GM18498 (cell line): ENCODE measurements at regions not wholly inside any gene's neighbourhood (a gene's known extent, or its start where the extent isn't known, plus 50 kb on each side); places are given as distances from the start of the nearest gene placed in this dataset.

ENCODE experiments used
- ATAC-seq: cut with Tn5 transposase; IDR thresholded peaks from one replicate; pipeline ENCODE4 v1.9.1; 2021; ENCODE audit warnings: mild to moderate bottlenecking, moderate library complexity; ENCODE audit not compliant: unreplicated experiment

- ATAC-seq = no peak
Observed at GRCh38 chr10:8731121-8732095, 676.9 kb downstream of the GATA3 start.

- no peak for ATAC-seq
Observed at GRCh38 chr10:8738987-8739386, 684.5 kb downstream of the GATA3 start.

- ATAC-seq = no peak
Observed at GRCh38 chr10:8752146-8752843, 697.8 kb downstream of the GATA3 start.

- ATAC-seq = no peak
Observed at GRCh38 chr10:8758029-8758428, 703.5 kb downstream of the GATA3 start.

GRCh38 chr10:8766899-8767298 is 712.4 kb downstream of the GATA3 start:
- ATAC-seq = no peak

GRCh38 chr10:8767591-8767990 is 713.1 kb downstream of the GATA3 start:
- ATAC-seq = no peak

- ATAC-seq = no peak
Observed at GRCh38 chr10:8768341-8768740, 713.9 kb downstream of the GATA3 start.

GRCh38 chr10:8768852-8769251 is 714.4 kb downstream of the GATA3 start:
- ATAC-seq = no peak

GRCh38 chr10:8776926-8777622 is 722.6 kb downstream of the GATA3 start:
- ATAC-seq = no peak

- ATAC-seq = no peak
Observed at GRCh38 chr10:8778713-8779112, 724.2 kb downstream of the GATA3 start.

- no peak for ATAC-seq
Observed at GRCh38 chr10:8787649-8788048, 733.2 kb downstream of the GATA3 start.

- no peak for ATAC-seq
Observed at GRCh38 chr10:8790390-8790789, 735.9 kb downstream of the GATA3 start.

- ATAC-seq = no peak
Observed at GRCh38 chr10:8794860-8795259, 740.4 kb downstream of the GATA3 start.

GRCh38 chr10:8800426-8800825 is 745.9 kb downstream of the GATA3 start:
- ATAC-seq = no peak

- ATAC-seq = no peak
Observed at GRCh38 chr10:8803992-8804391, 749.5 kb downstream of the GATA3 start.

- ATAC-seq = no peak
Observed at GRCh38 chr10:8810677-8811076, 756.2 kb downstream of the GATA3 start.

- ATAC-seq = no peak
Observed at GRCh38 chr10:8811201-8811600, 756.7 kb downstream of the GATA3 start.

- ATAC-seq = no peak
Observed at GRCh38 chr10:8815969-8816368, 761.5 kb downstream of the GATA3 start.

- ATAC-seq = no peak
Observed at GRCh38 chr10:8817299-8817698, 762.8 kb downstream of the GATA3 start.

- no peak for ATAC-seq
Observed at GRCh38 chr10:8825611-8826010, 771.1 kb downstream of the GATA3 start.

- ATAC-seq = no peak
Observed at GRCh38 chr10:8829592-8829991, 775.1 kb downstream of the GATA3 start.
